ENCODE measurements at regions not wholly inside any gene's neighbourhood (a gene's known extent, or its start where the extent isn't known, plus 50 kb on each side); places are given as distances from the start of the nearest gene placed in this dataset.

DNA sequence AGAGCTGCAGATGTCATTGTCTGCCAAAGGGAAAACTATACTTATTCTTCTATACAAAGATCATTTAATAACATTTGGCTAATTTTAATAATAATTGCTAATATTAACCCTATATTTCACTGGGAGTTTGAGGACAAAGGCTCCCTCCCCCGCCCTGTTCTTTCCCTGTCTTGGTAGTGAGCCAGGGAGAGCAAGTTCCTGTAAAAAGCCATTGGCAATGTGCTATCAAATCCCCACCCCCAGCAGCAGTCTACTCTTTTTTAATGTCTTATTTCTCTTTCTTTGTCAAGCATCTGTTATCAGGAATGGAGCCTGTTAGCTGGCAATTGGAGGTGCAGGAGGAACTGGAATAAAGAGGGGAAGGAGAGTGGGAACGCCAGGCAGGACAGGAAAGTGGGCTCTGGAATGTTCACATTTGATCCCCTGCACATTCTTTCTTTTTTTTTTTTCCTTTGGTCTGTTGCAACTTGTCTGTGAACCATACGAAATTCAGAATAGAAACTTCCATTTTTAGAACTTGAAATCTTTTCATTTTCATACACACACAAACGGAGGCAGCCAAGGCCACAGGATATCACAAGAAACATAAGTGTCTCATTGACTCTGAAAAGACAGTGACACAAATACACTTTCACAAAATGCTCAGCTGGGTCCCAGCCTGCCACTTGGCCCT is 664.8 kb upstream of the ZNF608 start:
- intact Hi-C loops (cut with micrococcal nuclease): no loop called here
- no peak overlapping the region for H3K4me3 Mint-ChIP-seq
- Histone ChIP-seq H3K9me3 (ENCODE audit: control insufficient read depth, insufficient read depth, low read length) (no peaks in the 10 kb centered on the region), H3K27ac (ENCODE audit: low read length) (no peak overlapping the region), H3K4me3 (ENCODE audit: low read length) (no peak overlapping the region), H3K27me3 (ENCODE audit: control insufficient read depth, insufficient read depth, low read length) (no peaks in the 10 kb centered on the region), H3K36me3 (ENCODE audit: control insufficient read depth, insufficient read depth, low read length) (no peaks in the 10 kb centered on the region), H3K4me1 (ENCODE audit: control insufficient read depth, insufficient read depth, low read length) (peaks cover 3% of the 10 kb centered on the region)
- no peaks in the 10 kb centered on the region for H3K36me3 Mint-ChIP-seq
- no peaks in the 10 kb centered on the region for H3K9me3 Mint-ChIP-seq
- 38% methylated on average over 4 of the region's 4 CpGs for WGBS (ENCODE audit: insufficient coverage)
- TF ChIP-seq CTCF (IDR thresholded peaks at IDR 0.05): no peak
- no peak for DNase-seq
- H3K27ac Mint-ChIP-seq: no peak overlapping the region
- ATAC-seq: no peak
- H3K27me3 Mint-ChIP-seq (ENCODE audit: low read depth in 2 of 2): no peaks in the 10 kb centered on the region
- peaks cover 7 to 17% of the 10 kb centered on the region in 2 donors for H3K4me1 Mint-ChIP-seq

DNA sequence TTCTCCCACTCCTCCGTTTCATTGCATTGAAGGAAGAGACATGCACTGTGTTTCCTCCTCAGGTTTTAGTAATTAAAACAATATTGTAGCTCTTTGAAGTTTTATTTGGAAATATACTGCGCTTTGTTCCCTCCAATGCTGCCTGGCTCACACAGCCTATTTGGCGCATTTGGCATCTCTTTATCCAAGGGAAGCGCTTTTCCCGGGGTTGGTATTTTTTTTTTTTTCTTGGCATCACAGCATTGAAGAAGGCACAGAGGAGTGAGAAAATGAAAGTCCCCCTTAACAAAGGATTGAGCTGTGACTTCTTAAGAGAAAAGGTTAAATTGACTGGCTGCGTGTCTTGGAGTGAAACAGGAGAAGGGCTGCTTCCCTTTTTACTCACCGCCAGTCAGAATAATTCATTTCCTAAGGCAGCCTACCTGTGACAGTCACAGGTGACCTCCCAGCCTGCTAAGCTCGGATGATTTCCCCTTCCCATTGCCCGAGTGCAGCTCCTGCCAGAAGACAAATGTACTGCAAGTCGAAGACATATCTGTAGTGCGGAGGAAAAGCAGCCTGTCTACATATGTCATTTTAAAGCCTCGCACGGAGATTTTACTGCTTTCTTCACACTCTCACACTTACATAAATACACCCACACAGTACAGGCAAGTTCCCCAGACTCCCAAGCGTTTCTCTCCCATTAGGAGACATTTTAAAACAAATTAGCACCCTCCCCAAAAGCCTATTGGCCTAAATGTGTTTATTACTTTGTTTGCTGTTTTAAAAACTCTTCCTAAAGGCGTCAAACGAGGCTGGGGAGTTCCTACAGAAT is 665.5 kb upstream of the ZNF608 start:
- no peak for DNase-seq
- Histone ChIP-seq H3K4me1 (ENCODE audit: control insufficient read depth, insufficient read depth, low read length) (peaks cover 3% of the 10 kb centered on the region), H3K4me3 (ENCODE audit: low read length) (no peak overlapping the region), H3K36me3 (ENCODE audit: control insufficient read depth, insufficient read depth, low read length) (no peaks in the 10 kb centered on the region), H3K9me3 (ENCODE audit: control insufficient read depth, insufficient read depth, low read length) (no peaks in the 10 kb centered on the region), H3K27me3 (ENCODE audit: control insufficient read depth, insufficient read depth, low read length) (no peaks in the 10 kb centered on the region), H3K27ac (ENCODE audit: low read length) (no peak overlapping the region)
- H3K27me3 Mint-ChIP-seq (ENCODE audit: low read depth in 2 of 2): no peaks in the 10 kb centered on the region
- no peak for ATAC-seq
- intact Hi-C loops (cut with micrococcal nuclease): no loop called here
- WGBS (ENCODE audit: insufficient coverage): 70% methylated on average over 15 of the region's 16 CpGs
- peaks cover 7 to 17% of the 10 kb centered on the region in 2 donors for H3K4me1 Mint-ChIP-seq
- H3K27ac Mint-ChIP-seq: no peak overlapping the region
- H3K36me3 Mint-ChIP-seq: no peaks in the 10 kb centered on the region
- H3K4me3 Mint-ChIP-seq: no peak overlapping the region
- H3K9me3 Mint-ChIP-seq: no peaks in the 10 kb centered on the region
- no peak for TF ChIP-seq CTCF (IDR thresholded peaks at IDR 0.05)

GRCh38 chr5:125412561-125413495 is 666.4 kb upstream of the ZNF608 start:
- intact Hi-C loops (cut with micrococcal nuclease): no loop called here
- no peaks in the 10 kb centered on the region for H3K9me3 Mint-ChIP-seq
- no peak for TF ChIP-seq CTCF (IDR thresholded peaks at IDR 0.05)
- 61% methylated on average over 14 of the region's 14 CpGs for WGBS (ENCODE audit: insufficient coverage)
- no peak overlapping the region for H3K27ac ChIP-seq (ENCODE audit: low read length)
- no peak overlapping the region for H3K4me3 ChIP-seq (ENCODE audit: low read length)
- peaks cover 7 to 17% of the 10 kb centered on the region in 2 donors for H3K4me1 Mint-ChIP-seq
- H3K36me3 Mint-ChIP-seq: no peaks in the 10 kb centered on the region
- no peaks in the 10 kb centered on the region for H3K27me3 Mint-ChIP-seq (ENCODE audit: low read depth in 2 of 2)
- H3K4me3 Mint-ChIP-seq: no peak overlapping the region
- no peaks in the 10 kb centered on the region for H3K27me3 ChIP-seq (ENCODE audit: control insufficient read depth, insufficient read depth, low read length)
- no peaks in the 10 kb centered on the region for H3K9me3 ChIP-seq (ENCODE audit: control insufficient read depth, insufficient read depth, low read length)
- H3K4me1 ChIP-seq (ENCODE audit: control insufficient read depth, insufficient read depth, low read length): peaks cover 3% of the 10 kb centered on the region
- no peaks in the 10 kb centered on the region for H3K36me3 ChIP-seq (ENCODE audit: control insufficient read depth, insufficient read depth, low read length)
- H3K27ac Mint-ChIP-seq: no peak overlapping the region
- ATAC-seq: no peak
- no peak for DNase-seq

Data from natural killer cell (primary cell).